WTC11 (cell line): ENCODE measurements at regions not wholly inside any gene's neighbourhood (a gene's known extent, or its start where the extent isn't known, plus 50 kb on each side); places are given as distances from the start of the nearest gene placed in this dataset.

ENCODE experiments used
- ATAC-seq: fragments of 200-7000 bp; cut with Tn5 transposase; 2 replicates; pipeline ENCODE4 v1.10.0; 2021; ENCODE audit warnings: mild to moderate bottlenecking, moderate library complexity
- CTCF ChIA-PET: fragments of 300-600 bp; sonication (Branson Sonifier 250); formaldehyde crosslinking; loops from one replicate; lab custom pipeline; 2021; ENCODE audit warnings: antibody characterized with exemption; lab: Charles Lee
- POLR2A ChIA-PET: fragments of 350-600 bp; sonication (Branson Sonifier 250); formaldehyde crosslinking; loops from one replicate; lab custom pipeline; 2021; ENCODE audit warnings: antibody characterized with exemption; lab: Charles Lee
- DNase-seq: peaks from one replicate; pipeline ENCODE4 v3.0.0; 2021; ENCODE audit warnings: low spot score
- H3K27ac Mint-ChIP-seq: 2 replicates; pipeline ENCODE4 v1.8.0; 2021; ENCODE audit warnings: mixed read lengths
- H3K27me3 Mint-ChIP-seq: 2 replicates; pipeline ENCODE4 v1.8.0; 2021; ENCODE audit warnings: low read depth, mild to moderate bottlenecking, moderate library complexity, mixed read lengths
- H3K36me3 Mint-ChIP-seq: 2 replicates; pipeline ENCODE4 v1.8.0; 2021; ENCODE audit warnings: mixed read lengths
- H3K4me1 Mint-ChIP-seq: 2 replicates; pipeline ENCODE4 v1.8.0; 2022; ENCODE audit warnings: mixed read lengths
- H3K4me3 Mint-ChIP-seq: 2 replicates; pipeline ENCODE4 v1.8.0; 2021; ENCODE audit warnings: mild to moderate bottlenecking, moderate library complexity, mixed read lengths
- H3K9me3 Mint-ChIP-seq: 2 replicates; pipeline ENCODE4 v1.8.0; 2021; ENCODE audit warnings: mixed read lengths
- ATF2 ChIP-seq: sonication (generic); formaldehyde crosslinking; IDR thresholded peaks from 2 replicates; pipeline ENCODE4 v1.8.1; 2022; ENCODE audit warnings: low read depth, missing genetic modification reagents, borderline replicate concordance
- FOXP4 ChIP-seq: sonication (generic); formaldehyde crosslinking; IDR thresholded peaks from 2 replicates; pipeline ENCODE4 v1.8.0; 2022; ENCODE audit warnings: mild to moderate bottlenecking, missing genetic modification reagents
- PRRX2 ChIP-seq: fragments of 250-450 bp; sonication (Bioruptor Pico); IDR thresholded peaks from 2 replicates; pipeline ENCODE4 v1.8.0; 2021; ENCODE audit warnings: mild to moderate bottlenecking
- SOX15 ChIP-seq: fragments of 250-450 bp; sonication (Bioruptor Pico); IDR thresholded peaks from 2 replicates; pipeline ENCODE4 v1.9.0; 2021; ENCODE audit warnings: mild to moderate bottlenecking
- TEAD4 ChIP-seq: sonication (generic); formaldehyde crosslinking; IDR thresholded peaks from 2 replicates; pipeline ENCODE4 v1.8.0; 2022; ENCODE audit warnings: mild to moderate bottlenecking, missing genetic modification reagents
- USF1 ChIP-seq: sonication (generic); formaldehyde crosslinking; IDR thresholded peaks from 2 replicates; pipeline ENCODE4 v1.8.0; 2022; ENCODE audit warnings: mild to moderate bottlenecking, missing genetic modification reagents
- ZNF219 ChIP-seq: sonication (generic); formaldehyde crosslinking; IDR thresholded peaks from 2 replicates; pipeline ENCODE4 v1.8.0; 2023; ENCODE audit warnings: missing genetic modification reagents, mild to moderate bottlenecking, borderline replicate concordance
- ZNF263 ChIP-seq: sonication (generic); formaldehyde crosslinking; IDR thresholded peaks from 2 replicates; pipeline ENCODE4 v1.8.1; 2022; ENCODE audit warnings: low read depth, mild to moderate bottlenecking, moderate library complexity, missing genetic modification reagents
- ZNF671 ChIP-seq: fragments of 250-450 bp; sonication (Bioruptor Pico); IDR thresholded peaks from 2 replicates; pipeline ENCODE4 v1.8.0; 2021; ENCODE audit warnings: mild to moderate bottlenecking
- TF ChIP-seq, protein P1 (sequence below): sonication (generic); formaldehyde crosslinking; IDR thresholded peaks from 2 replicates; pipeline ENCODE4 v1.8.0; 2023; ENCODE audit warnings: missing genetic modification reagents, mild to moderate bottlenecking, borderline replicate concordance
- TF ChIP-seq, protein P2 (sequence below): sonication (generic); formaldehyde crosslinking; IDR thresholded peaks from 2 replicates; pipeline ENCODE4 v1.8.1; 2023; ENCODE audit warnings: mild to moderate bottlenecking, moderate library complexity, missing genetic modification reagents
- TF ChIP-seq, protein P3 (sequence below): fragments of 250-450 bp; sonication (Bioruptor Pico); IDR thresholded peaks from 2 replicates; pipeline ENCODE4 v1.9.0; 2021; ENCODE audit warnings: mild to moderate bottlenecking

DNA sequence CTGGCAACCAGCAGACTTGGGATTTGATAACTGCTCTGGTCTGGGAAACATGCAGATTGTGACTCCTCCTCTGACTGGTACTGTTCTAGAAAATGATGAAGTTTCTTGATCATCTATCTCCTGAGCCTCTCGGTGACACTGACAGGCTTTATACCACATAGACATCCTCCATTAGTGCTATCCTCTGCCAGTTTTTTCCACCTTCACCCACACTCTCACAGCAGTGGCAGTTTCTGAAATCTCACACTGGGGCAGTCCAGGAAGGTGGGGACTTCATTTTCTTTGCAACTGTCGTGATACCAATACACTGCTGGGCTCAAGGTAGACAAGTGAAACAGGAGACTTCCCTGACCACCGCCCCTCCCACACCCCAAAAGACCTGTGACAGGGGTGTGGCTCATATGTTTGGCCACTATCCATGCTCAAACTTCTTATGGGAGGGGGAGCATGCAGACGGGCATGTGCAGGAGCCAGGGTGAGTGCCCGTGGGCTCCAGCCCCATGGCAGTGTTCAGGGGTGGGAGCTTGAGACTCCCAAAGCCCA lies 66.3 kb upstream of the RMDN2 start (continued):
- TF ChIP-seq, protein P1, sequence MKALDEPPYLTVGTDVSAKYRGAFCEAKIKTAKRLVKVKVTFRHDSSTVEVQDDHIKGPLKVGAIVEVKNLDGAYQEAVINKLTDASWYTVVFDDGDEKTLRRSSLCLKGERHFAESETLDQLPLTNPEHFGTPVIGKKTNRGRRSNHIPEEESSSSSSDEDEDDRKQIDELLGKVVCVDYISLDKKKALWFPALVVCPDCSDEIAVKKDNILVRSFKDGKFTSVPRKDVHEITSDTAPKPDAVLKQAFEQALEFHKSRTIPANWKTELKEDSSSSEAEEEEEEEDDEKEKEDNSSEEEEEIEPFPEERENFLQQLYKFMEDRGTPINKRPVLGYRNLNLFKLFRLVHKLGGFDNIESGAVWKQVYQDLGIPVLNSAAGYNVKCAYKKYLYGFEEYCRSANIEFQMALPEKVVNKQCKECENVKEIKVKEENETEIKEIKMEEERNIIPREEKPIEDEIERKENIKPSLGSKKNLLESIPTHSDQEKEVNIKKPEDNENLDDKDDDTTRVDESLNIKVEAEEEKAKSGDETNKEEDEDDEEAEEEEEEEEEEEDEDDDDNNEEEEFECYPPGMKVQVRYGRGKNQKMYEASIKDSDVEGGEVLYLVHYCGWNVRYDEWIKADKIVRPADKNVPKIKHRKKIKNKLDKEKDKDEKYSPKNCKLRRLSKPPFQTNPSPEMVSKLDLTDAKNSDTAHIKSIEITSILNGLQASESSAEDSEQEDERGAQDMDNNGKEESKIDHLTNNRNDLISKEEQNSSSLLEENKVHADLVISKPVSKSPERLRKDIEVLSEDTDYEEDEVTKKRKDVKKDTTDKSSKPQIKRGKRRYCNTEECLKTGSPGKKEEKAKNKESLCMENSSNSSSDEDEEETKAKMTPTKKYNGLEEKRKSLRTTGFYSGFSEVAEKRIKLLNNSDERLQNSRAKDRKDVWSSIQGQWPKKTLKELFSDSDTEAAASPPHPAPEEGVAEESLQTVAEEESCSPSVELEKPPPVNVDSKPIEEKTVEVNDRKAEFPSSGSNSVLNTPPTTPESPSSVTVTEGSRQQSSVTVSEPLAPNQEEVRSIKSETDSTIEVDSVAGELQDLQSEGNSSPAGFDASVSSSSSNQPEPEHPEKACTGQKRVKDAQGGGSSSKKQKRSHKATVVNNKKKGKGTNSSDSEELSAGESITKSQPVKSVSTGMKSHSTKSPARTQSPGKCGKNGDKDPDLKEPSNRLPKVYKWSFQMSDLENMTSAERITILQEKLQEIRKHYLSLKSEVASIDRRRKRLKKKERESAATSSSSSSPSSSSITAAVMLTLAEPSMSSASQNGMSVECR (CRISPR knock-in tag): no peak
- TF ChIP-seq PRRX2 (CRISPR knock-in tag): no peak
- TF ChIP-seq, protein P2, sequence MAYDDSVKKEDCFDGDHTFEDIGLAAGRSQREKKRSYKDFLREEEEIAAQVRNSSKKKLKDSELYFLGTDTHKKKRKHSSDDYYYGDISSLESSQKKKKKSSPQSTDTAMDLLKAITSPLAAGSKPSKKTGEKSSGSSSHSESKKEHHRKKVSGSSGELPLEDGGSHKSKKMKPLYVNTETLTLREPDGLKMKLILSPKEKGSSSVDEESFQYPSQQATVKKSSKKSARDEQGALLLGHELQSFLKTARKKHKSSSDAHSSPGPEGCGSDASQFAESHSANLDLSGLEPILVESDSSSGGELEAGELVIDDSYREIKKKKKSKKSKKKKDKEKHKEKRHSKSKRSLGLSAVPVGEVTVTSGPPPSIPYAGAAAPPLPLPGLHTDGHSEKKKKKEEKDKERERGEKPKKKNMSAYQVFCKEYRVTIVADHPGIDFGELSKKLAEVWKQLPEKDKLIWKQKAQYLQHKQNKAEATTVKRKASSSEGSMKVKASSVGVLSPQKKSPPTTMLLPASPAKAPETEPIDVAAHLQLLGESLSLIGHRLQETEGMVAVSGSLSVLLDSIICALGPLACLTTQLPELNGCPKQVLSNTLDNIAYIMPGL (CRISPR knock-in tag): no peak
- TF ChIP-seq FOXP4 (CRISPR knock-in tag): no peak
- TF ChIP-seq TEAD4 (CRISPR knock-in tag): no peak
- no peak for TF ChIP-seq ATF2 (CRISPR knock-in tag)

DNA sequence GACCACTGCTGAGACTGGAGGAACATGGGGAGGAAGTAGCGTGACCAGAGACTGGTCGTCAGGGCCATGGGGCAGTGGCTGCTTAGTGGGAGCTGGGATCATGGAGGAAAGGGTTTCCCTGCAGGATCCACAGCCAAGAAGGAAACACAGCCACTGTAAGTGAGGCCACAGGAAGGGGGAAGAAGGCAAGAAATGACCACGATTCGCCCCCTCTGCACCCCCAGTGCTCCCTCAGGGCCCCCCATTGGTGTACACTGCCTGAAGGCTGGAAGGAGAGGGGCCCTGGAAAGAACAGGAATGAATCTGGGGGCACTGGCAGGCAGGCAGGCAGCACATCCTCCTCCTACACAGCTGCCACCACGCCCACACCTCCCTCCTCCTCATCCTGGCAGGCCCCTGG lies 62.5 kb upstream of the RMDN2 start:
- POLR2A ChIA-PET: no interaction called here
- CTCF ChIA-PET: interaction anchor here (0.5 kb wide), 1 partner anchor 87 kb away, joined by 3 read pairs; no protein-coding TSS in a partner anchor
- H3K27ac Mint-ChIP-seq: no peak overlapping the region
- H3K9me3 Mint-ChIP-seq: peaks cover 19% of the 10 kb centered on the region
- H3K4me1 Mint-ChIP-seq: no peaks in the 10 kb centered on the region
- ATAC-seq: no peak
- TF ChIP-seq, protein P3, sequence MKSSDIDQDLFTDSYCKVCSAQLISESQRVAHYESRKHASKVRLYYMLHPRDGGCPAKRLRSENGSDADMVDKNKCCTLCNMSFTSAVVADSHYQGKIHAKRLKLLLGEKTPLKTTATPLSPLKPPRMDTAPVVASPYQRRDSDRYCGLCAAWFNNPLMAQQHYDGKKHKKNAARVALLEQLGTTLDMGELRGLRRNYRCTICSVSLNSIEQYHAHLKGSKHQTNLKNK: no peak
- TF ChIP-seq ZNF263 (CRISPR knock-in tag): no peak
- TF ChIP-seq ZNF671 (CRISPR knock-in tag): no peak
- TF ChIP-seq, protein P1 (CRISPR knock-in tag): no peak
- TF ChIP-seq USF1 (CRISPR knock-in tag): no peak
- no peak for TF ChIP-seq ZNF219 (CRISPR knock-in tag)
- TF ChIP-seq SOX15 (CRISPR knock-in tag): no peak
- H3K4me3 Mint-ChIP-seq: no peak overlapping the region
- 0 out of 2 replicates have a peak, but pooled peaks cover 5% of the 10 kb centered on the region for H3K36me3 Mint-ChIP-seq
- DNase-seq: no peak
- H3K27me3 Mint-ChIP-seq: no peaks in the 10 kb centered on the region
